Astrocyte of the spinal cord (primary cell): ENCODE measurements at regions not wholly inside any gene's neighbourhood (a gene's known extent, or its start where the extent isn't known, plus 50 kb on each side); places are given as distances from the start of the nearest gene placed in this dataset.

ENCODE experiments used
- DNase-seq: peaks from one replicate; pipeline ENCODE4 v3.0.0; 2011; ENCODE audit warnings: low read depth, low spot score
- H3K4me3 ChIP-seq: 2 replicates; pipeline ENCODE4 v1.5.1; 2011; ENCODE audit warnings: low read depth, mild to moderate bottlenecking, low read length, moderate library complexity
- CTCF ChIP-seq: IDR thresholded peaks from 2 replicates; pipeline ENCODE4 v1.5.1; 2012; ENCODE audit warnings: low read depth, mild to moderate bottlenecking, low read length, inconsistent platforms
- in situ Hi-C: cut with HindIII; loops from 2 replicates; pipeline ENCODE4 v1.10.0; 2017; ENCODE audit warnings: low sequenced_read_pairs

- H3K4me3 ChIP-seq = no peak overlapping the region
- in situ Hi-C loops = no loop called here
- TF ChIP-seq CTCF = no peak
- DNase-seq = no peak
These were observed 103.2 kb upstream of the TIAM2 start for GRCh38 chr6:154891901-154892300.

- in situ Hi-C loops = no loop called here
- peak; percentile 33 for DNase-seq
- no peak overlapping the region for H3K4me3 ChIP-seq
- no peak for TF ChIP-seq CTCF
These were observed 101.2 kb upstream of the TIAM2 start for GRCh38 chr6:154893917-154894316.

- TF ChIP-seq CTCF = no peak
- H3K4me3 ChIP-seq = no peak overlapping the region
- DNase-seq = no peak
These were observed 100.2 kb upstream of the TIAM2 start for GRCh38 chr6:154894902-154895301.

GRCh38 chr6:154895841-154896240 lies 99.3 kb upstream of the TIAM2 start:
- DNase-seq = no peak
- H3K4me3 ChIP-seq = no peak overlapping the region
- no peak for TF ChIP-seq CTCF
- in situ Hi-C loops = no loop called here

More at GRCh38 chr6:154894902-154895301, 100.2 kb upstream of the TIAM2 start:
- in situ Hi-C loops = no loop called here

- H3K4me3 ChIP-seq = no peak overlapping the region
- DNase-seq = no peak
- in situ Hi-C loops = no loop called here
- TF ChIP-seq CTCF = no peak
These were observed 96.3 kb upstream of the TIAM2 start for GRCh38 chr6:154898821-154899220.

- no peak overlapping the region for H3K4me3 ChIP-seq
- in situ Hi-C loops = no loop called here
- DNase-seq = no peak
- TF ChIP-seq CTCF = no peak
These were observed 95.2 kb upstream of the TIAM2 start for GRCh38 chr6:154899824-154900463.
